Ishikawa (cell line): ENCODE measurements at regions not wholly inside any gene's neighbourhood (a gene's known extent, or its start where the extent isn't known, plus 50 kb on each side); places are given as distances from the start of the nearest gene placed in this dataset.

ENCODE experiments used
- CEBPB ChIP-seq: IDR thresholded peaks from 2 replicates; pipeline ENCODE4 v1.6.1; 2012
- CREB1 ChIP-seq: IDR thresholded peaks from 2 replicates; pipeline ENCODE4 v1.6.1; 2012; ENCODE audit warnings: low read depth
- EGR1 ChIP-seq: IDR thresholded peaks from 2 replicates; pipeline ENCODE4 v1.6.1; 2012
- EP300 ChIP-seq: IDR thresholded peaks from 2 replicates; pipeline ENCODE4 v1.6.1; 2012; ENCODE audit warnings: borderline replicate concordance
- FOXM1 ChIP-seq: IDR thresholded peaks from 2 replicates; pipeline ENCODE4 v1.6.1; 2012; ENCODE audit warnings: low read depth, borderline replicate concordance
- MAX ChIP-seq: IDR thresholded peaks from 2 replicates; pipeline ENCODE4 v1.6.1; 2012
- NFIC ChIP-seq: IDR thresholded peaks from 2 replicates; pipeline ENCODE4 v1.6.1; 2012
- RAD21 ChIP-seq: IDR thresholded peaks from 2 replicates; pipeline ENCODE4 v1.6.1; 2012; ENCODE audit warnings: low read depth
- REST ChIP-seq: IDR thresholded peaks from 2 replicates; pipeline ENCODE4 v1.6.1; 2012; ENCODE audit warnings: low read depth, mild to moderate bottlenecking
- TAF1 ChIP-seq: IDR thresholded peaks from 2 replicates; pipeline ENCODE4 v1.6.1; 2012; ENCODE audit warnings: low read depth, mild to moderate bottlenecking
- TCF12 ChIP-seq: IDR thresholded peaks from 2 replicates; pipeline ENCODE4 v1.6.1; 2012; ENCODE audit warnings: low read depth
- TEAD4 ChIP-seq: IDR thresholded peaks from 2 replicates; pipeline ENCODE4 v1.6.1; 2012
- USF1 ChIP-seq: IDR thresholded peaks from 2 replicates; pipeline ENCODE4 v1.6.1; 2012
- YY1 ChIP-seq: IDR thresholded peaks from 2 replicates; pipeline ENCODE4 v1.6.1; 2012; ENCODE audit warnings: low read depth
- ZBTB7A ChIP-seq: IDR thresholded peaks from 2 replicates; pipeline ENCODE4 v1.6.1; 2012; ENCODE audit warnings: low read depth

- no peak for TF ChIP-seq MAX
- TF ChIP-seq TCF12, result no peak
- TF ChIP-seq TEAD4, result no peak
- TF ChIP-seq CREB1, result no peak
- TF ChIP-seq YY1, result no peak
- TF ChIP-seq CEBPB, result no peak
Observed at GRCh38 chr11:10388574-10388973, 66.5 kb upstream of the AMPD3 start.

GRCh38 chr11:10390375-10390774, 64.7 kb upstream of the AMPD3 start:
- TF ChIP-seq CEBPB (no peak), ZBTB7A (no peak), RAD21 (no peak), USF1 (no peak), REST (no peak), EP300 (no peak), CREB1 (no peak), TEAD4 (no peak), FOXM1 (no peak), YY1 (no peak), TAF1 (no peak), TCF12 (no peak), EGR1 (no peak), MAX (no peak), NFIC (no peak)

- TF ChIP-seq TAF1 (no peak), USF1 (0 out of 2 replicates have a peak, but pooled peaks have one; percentile 8)
Observed at GRCh38 chr11:10392095-10393079, 62.7 kb upstream of the AMPD3 start.

- TF ChIP-seq NFIC (no peak), CREB1 (no peak), TAF1 (no peak), FOXM1 (no peak), EGR1 (no peak), USF1 (no peak)
Observed at GRCh38 chr11:10394229-10395101, 60.6 kb upstream of the AMPD3 start.

GRCh38 chr11:10395166-10395897, 59.7 kb upstream of the AMPD3 start:
- TF ChIP-seq RAD21, result no peak
- no peak for TF ChIP-seq TCF12
- TF ChIP-seq EGR1, result no peak
- no peak for TF ChIP-seq FOXM1

- TF ChIP-seq YY1 (no peak), RAD21 (no peak), USF1 (no peak), TEAD4 (no peak), CEBPB (no peak), ZBTB7A (no peak), CREB1 (no peak), FOXM1 (no peak), EGR1 (no peak), TCF12 (no peak), TAF1 (no peak), EP300 (no peak), REST (no peak), MAX (no peak), NFIC (no peak)
Observed at GRCh38 chr11:10396771-10397170, 58.3 kb upstream of the AMPD3 start.
